Glutamatergic neuron (in vitro differentiated cells): ENCODE measurements at regions not wholly inside any gene's neighbourhood (a gene's known extent, or its start where the extent isn't known, plus 50 kb on each side); places are given as distances from the start of the nearest gene placed in this dataset.

Experiments used
- DNase-seq: peaks from one replicate; pipeline ENCODE4 v3.0.0; 2022
- H3K27ac Mint-ChIP-seq: one replicate; pipeline ENCODE4 v1.8.0; 2020; ENCODE audit warnings: mild to moderate bottlenecking, mixed read lengths, inconsistent platforms; ENCODE audit not compliant: unreplicated experiment
- H3K27me3 Mint-ChIP-seq: one replicate; pipeline ENCODE4 v1.8.0; 2020; ENCODE audit warnings: mild to moderate bottlenecking, moderate library complexity, mixed read lengths, inconsistent platforms; ENCODE audit not compliant: unreplicated experiment
- H3K36me3 Mint-ChIP-seq: one replicate; pipeline ENCODE4 v1.8.0; 2020; ENCODE audit warnings: mild to moderate bottlenecking, mixed read lengths, inconsistent platforms; ENCODE audit not compliant: unreplicated experiment
- H3K4me1 Mint-ChIP-seq: one replicate; pipeline ENCODE4 v1.8.0; 2020; ENCODE audit warnings: mild to moderate bottlenecking, low read depth, mixed read lengths, inconsistent platforms; ENCODE audit not compliant: unreplicated experiment
- H3K4me3 Mint-ChIP-seq: one replicate; pipeline ENCODE4 v1.8.0; 2020; ENCODE audit warnings: mild to moderate bottlenecking, mixed read lengths, inconsistent platforms; ENCODE audit not compliant: unreplicated experiment
- H3K9me3 Mint-ChIP-seq: one replicate; pipeline ENCODE4 v1.8.0; 2020; ENCODE audit warnings: mild to moderate bottlenecking, moderate library complexity, mixed read lengths, inconsistent platforms; ENCODE audit not compliant: unreplicated experiment
- TF ChIP-seq, protein P1 (sequence below): fragments of 200-600 bp; sonication (generic); IDR thresholded peaks from one replicate; pipeline ENCODE4 v1.5.0; 2021; ENCODE audit not compliant: partially characterized antibody, unreplicated experiment

DNA sequence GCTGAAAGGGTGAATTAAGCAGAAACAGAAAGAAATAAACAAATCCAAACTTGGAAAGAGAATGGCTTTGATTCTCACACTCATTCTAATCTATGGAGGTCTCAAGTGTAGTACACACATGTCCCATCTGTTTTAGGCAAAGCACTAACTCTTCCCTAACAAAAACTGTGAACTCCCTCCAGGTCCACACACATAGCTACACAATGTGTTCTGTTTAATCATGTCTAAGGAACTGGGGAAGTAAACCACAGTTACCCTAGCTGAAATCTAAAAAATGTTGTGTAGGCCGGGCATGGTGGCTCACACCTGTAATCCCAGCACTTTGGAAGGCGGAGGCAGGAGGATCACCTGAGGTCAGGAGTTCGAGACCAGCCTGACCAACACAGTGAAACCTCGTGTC lies 118.7 kb upstream of the FST start:
- TF ChIP-seq, protein P1, sequence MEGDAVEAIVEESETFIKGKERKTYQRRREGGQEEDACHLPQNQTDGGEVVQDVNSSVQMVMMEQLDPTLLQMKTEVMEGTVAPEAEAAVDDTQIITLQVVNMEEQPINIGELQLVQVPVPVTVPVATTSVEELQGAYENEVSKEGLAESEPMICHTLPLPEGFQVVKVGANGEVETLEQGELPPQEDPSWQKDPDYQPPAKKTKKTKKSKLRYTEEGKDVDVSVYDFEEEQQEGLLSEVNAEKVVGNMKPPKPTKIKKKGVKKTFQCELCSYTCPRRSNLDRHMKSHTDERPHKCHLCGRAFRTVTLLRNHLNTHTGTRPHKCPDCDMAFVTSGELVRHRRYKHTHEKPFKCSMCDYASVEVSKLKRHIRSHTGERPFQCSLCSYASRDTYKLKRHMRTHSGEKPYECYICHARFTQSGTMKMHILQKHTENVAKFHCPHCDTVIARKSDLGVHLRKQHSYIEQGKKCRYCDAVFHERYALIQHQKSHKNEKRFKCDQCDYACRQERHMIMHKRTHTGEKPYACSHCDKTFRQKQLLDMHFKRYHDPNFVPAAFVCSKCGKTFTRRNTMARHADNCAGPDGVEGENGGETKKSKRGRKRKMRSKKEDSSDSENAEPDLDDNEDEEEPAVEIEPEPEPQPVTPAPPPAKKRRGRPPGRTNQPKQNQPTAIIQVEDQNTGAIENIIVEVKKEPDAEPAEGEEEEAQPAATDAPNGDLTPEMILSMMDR, result no peak
- Mint-ChIP-seq H3K9me3 (no peaks in the 10 kb centered on the region), H3K4me1 (no peaks in the 10 kb centered on the region), H3K27ac (no peak overlapping the region), H3K36me3 (no peaks in the 10 kb centered on the region), H3K4me3 (no peak overlapping the region), H3K27me3 (no peaks in the 10 kb centered on the region)
- no peak for DNase-seq

DNA sequence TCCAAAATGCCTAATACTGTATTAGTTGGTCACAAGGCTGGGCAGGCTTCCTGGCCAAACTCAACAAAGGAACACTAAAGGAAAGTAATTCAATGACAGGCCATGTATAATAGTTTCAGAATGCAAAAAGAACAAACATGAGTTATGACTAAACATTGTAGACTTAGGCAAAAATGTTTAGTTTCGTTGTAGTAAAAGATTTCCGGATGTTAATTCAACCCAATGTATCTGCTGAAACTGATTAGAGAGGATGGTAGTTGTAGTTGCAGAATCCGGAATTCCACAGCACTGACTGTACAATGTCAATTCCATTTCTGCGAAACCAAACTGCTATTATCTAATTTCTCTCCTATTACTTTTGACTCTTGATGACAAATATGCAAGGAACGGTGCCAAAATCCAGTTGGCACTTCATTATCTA lies 117.9 kb upstream of the FST start:
- TF ChIP-seq, protein P1, result no peak
- no peak overlapping the region for H3K27ac Mint-ChIP-seq
- no peaks in the 10 kb centered on the region for H3K4me1 Mint-ChIP-seq
- no peaks in the 10 kb centered on the region for H3K9me3 Mint-ChIP-seq
- H3K27me3 Mint-ChIP-seq, result no peaks in the 10 kb centered on the region
- H3K36me3 Mint-ChIP-seq, result no peaks in the 10 kb centered on the region
- H3K4me3 Mint-ChIP-seq, result no peak overlapping the region
- DNase-seq, result no peak

DNA sequence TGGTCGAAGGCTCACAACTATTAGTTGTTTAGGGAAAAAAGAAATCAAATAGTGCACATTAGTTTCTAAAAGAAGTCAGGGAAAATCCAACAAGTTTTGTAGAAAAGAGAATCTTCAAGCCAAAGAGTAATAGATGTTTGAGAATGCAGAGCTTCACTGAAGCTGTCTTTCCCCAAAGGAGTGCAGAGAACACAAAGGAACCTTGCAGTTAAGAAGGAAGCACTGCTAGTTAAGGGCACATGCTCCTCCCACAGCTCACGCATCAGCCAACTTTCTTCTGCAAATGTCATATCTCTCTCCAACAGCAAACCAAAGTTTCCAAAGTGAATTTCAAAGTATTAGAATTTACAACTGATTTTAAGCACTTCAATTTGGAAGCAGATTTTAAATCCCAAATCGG lies 116.4 kb upstream of the FST start:
- Mint-ChIP-seq H3K9me3 (no peaks in the 10 kb centered on the region), H3K27ac (no peak overlapping the region), H3K36me3 (no peaks in the 10 kb centered on the region), H3K4me1 (no peaks in the 10 kb centered on the region), H3K4me3 (no peak overlapping the region), H3K27me3 (no peaks in the 10 kb centered on the region)
- no peak for DNase-seq
- TF ChIP-seq, protein P1, result no peak

DNA sequence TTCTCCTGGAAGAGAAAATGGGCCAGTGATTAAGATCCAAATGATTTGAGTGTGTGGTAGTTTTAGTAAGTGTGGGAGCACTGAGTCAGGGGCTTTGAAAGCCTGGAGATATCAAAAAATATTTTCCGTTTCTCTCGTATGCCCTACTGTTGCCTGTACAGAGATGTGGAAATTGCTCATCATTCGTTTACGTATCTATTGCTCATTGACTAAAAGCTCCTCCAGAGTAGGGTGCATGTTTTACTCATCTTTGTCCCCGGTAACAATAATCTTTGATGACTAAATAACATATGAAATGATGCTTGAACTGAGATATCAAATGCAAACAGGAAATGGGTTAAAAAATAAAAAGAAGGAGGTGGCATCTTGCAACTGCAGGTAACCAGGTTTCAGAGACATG lies 114.2 kb upstream of the FST start:
- Mint-ChIP-seq H3K27ac (no peak overlapping the region), H3K4me1 (no peaks in the 10 kb centered on the region), H3K36me3 (no peaks in the 10 kb centered on the region), H3K9me3 (no peaks in the 10 kb centered on the region), H3K27me3 (no peaks in the 10 kb centered on the region), H3K4me3 (no peak overlapping the region)
- TF ChIP-seq, protein P1, result no peak
- DNase-seq, result no peak

DNA sequence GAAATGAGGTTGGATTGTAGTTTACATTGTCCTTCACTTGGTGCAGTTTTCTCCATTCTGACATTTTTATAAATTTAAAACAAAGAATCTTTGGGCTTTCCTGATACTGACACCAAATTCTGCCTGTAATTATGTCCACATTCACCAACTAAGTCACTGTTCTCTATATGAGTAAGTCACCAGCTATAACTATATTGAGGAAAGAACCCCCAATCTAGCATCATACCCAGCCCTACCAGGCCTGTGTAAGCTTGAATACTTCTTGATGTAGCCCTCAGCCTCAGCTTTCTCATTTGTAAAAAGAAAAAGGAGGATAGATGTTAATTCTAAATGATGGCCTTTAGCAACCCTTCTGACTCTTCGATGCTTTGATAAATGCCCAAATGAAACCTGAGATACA lies 112.7 kb upstream of the FST start:
- DNase-seq, result no peak
- no peak overlapping the region for H3K27ac Mint-ChIP-seq
- no peaks in the 10 kb centered on the region for H3K36me3 Mint-ChIP-seq
- no peaks in the 10 kb centered on the region for H3K4me1 Mint-ChIP-seq
- no peaks in the 10 kb centered on the region for H3K27me3 Mint-ChIP-seq
- H3K4me3 Mint-ChIP-seq, result no peak overlapping the region
- TF ChIP-seq, protein P1, result no peak
- no peaks in the 10 kb centered on the region for H3K9me3 Mint-ChIP-seq
